ENCODE measurements at regions not wholly inside any gene's neighbourhood (a gene's known extent, or its start where the extent isn't known, plus 50 kb on each side); places are given as distances from the start of the nearest gene placed in this dataset.

- Histone ChIP-seq H3K36me3 (ENCODE audit: control insufficient read depth, insufficient read depth, low read length) (no peaks in the 10 kb centered on the region), H3K4me3 (replicated peaks; ENCODE audit: low read depth, low read length) (no peak overlapping the region), H3K27me3 (replicated peaks; ENCODE audit: control insufficient read depth, insufficient read depth, low read length) (no peaks in the 10 kb centered on the region; the same call in 1 of the 2 replicates)
- no peak for DNase-seq (ENCODE audit: extremely low read depth, insufficient read length)
- no peak for TF ChIP-seq CTCF (IDR thresholded peaks at IDR 0.05; ENCODE audit: insufficient read depth, low read length, poor library complexity, severe bottlenecking)
Observed at GRCh38 chr10:90412582-90412981, 445.3 kb downstream of the HTR7 start.

- no peak overlapping the region for H3K4me3 ChIP-seq (replicated peaks; ENCODE audit: low read depth, low read length)
- TF ChIP-seq CTCF (IDR thresholded peaks at IDR 0.05; ENCODE audit: insufficient read depth, low read length, poor library complexity, severe bottlenecking) = no peak
- no peaks in the 10 kb centered on the region for H3K36me3 ChIP-seq (ENCODE audit: control insufficient read depth, insufficient read depth, low read length)
- no peaks in the 10 kb centered on the region; the same call in 1 of the 2 replicates for H3K27me3 ChIP-seq (replicated peaks; ENCODE audit: control insufficient read depth, insufficient read depth, low read length)
- DNase-seq (ENCODE audit: extremely low read depth, insufficient read length) = no peak
Observed at GRCh38 chr10:90413196-90413595, 444.6 kb downstream of the HTR7 start.

DNA sequence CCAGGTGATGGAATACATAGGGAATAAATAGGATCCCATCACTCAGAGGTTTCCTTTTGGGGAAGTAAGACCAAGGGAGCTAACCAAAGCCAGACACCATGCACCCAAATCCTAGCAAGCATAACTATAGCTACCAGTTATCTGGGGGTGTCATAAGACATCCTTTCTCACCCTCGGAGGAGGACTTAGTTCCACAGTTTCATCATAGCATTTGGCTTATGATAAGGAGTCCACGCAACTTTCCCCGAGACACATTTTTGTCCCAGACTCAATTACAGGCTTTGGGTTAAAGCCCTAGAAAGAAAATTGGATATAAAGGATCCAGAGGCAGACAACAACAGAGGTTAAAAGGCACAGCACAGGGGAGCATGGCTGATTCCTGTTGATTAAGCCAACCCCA is 442.9 kb downstream of the HTR7 start:
- H3K27me3 ChIP-seq (replicated peaks; ENCODE audit: control insufficient read depth, insufficient read depth, low read length) = no peaks in the 10 kb centered on the region; the same call in 1 of the 2 replicates
- DNase-seq (ENCODE audit: extremely low read depth, insufficient read length) = no peak
- no peaks in the 10 kb centered on the region for H3K36me3 ChIP-seq (ENCODE audit: control insufficient read depth, insufficient read depth, low read length)
- H3K4me3 ChIP-seq (replicated peaks; ENCODE audit: low read depth, low read length) = no peak overlapping the region
- TF ChIP-seq CTCF (IDR thresholded peaks at IDR 0.05; ENCODE audit: insufficient read depth, low read length, poor library complexity, severe bottlenecking) = no peak

GRCh38 chr10:90417029-90417428 is 440.8 kb downstream of the HTR7 start:
- TF ChIP-seq CTCF (IDR thresholded peaks at IDR 0.05; ENCODE audit: insufficient read depth, low read length, poor library complexity, severe bottlenecking) = no peak
- no peak for DNase-seq (ENCODE audit: extremely low read depth, insufficient read length)
- Histone ChIP-seq H3K36me3 (ENCODE audit: control insufficient read depth, insufficient read depth, low read length) (no peaks in the 10 kb centered on the region), H3K4me3 (replicated peaks; ENCODE audit: low read depth, low read length) (no peak overlapping the region), H3K27me3 (replicated peaks; ENCODE audit: control insufficient read depth, insufficient read depth, low read length) (no peaks in the 10 kb centered on the region; the same call in 1 of the 2 replicates)

DNA sequence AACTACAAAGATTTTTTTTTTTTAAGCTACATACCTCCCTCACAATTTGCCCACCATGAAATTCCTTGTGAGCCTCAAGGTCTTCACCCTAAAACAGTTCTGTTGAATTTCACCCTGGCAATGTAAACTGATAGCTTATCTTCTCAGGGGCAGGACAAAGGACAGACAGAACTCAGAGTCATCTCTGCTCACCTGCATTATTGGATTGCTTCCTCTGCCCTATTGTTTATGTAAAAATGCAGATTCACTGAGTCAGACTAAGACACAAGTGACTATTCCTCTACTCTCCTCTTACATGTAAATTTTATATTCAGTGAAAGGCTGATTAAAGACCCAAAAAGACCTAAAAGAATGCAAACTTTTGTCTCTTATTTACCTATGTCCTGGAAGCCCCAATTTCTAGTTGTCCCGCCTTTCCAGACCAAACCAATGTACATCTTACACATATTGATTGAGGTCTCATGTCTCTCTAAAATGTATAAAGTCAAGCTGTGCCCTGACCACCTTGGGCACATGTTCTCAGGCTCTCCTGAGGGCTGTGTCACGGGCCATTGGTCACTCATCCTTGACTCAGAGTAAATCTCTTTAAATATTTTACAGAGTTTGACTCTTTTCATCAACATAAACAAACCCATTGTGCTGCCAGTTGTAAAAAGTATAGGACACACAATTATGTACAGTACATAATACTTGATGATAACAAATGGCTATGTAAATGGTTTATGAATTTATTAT is 440.2 kb downstream of the HTR7 start:
- H3K4me3 ChIP-seq (replicated peaks; ENCODE audit: low read depth, low read length) = no peak overlapping the region
- no peak for DNase-seq (ENCODE audit: extremely low read depth, insufficient read length)
- H3K36me3 ChIP-seq (ENCODE audit: control insufficient read depth, insufficient read depth, low read length) = no peaks in the 10 kb centered on the region
- H3K27me3 ChIP-seq (replicated peaks; ENCODE audit: control insufficient read depth, insufficient read depth, low read length) = no peaks in the 10 kb centered on the region; the same call in 1 of the 2 replicates
- TF ChIP-seq CTCF (IDR thresholded peaks at IDR 0.05; ENCODE audit: insufficient read depth, low read length, poor library complexity, severe bottlenecking) = no peak
